AG04450 (cell line): ENCODE measurements at regions not wholly inside any gene's neighbourhood (a gene's known extent, or its start where the extent isn't known, plus 50 kb on each side); places are given as distances from the start of the nearest gene placed in this dataset.

Experiments used
- CTCF ChIA-PET: fragments of 300-600, 350-600 bp; formaldehyde crosslinking; extraction: SDS; loops from one replicate; lab custom pipeline; 2022; ENCODE audit warnings: antibody characterized with exemption, inconsistent platforms; lab: Charles Lee
- POLR2A ChIA-PET: fragments of 350-600 bp; formaldehyde crosslinking; extraction: SDS; loops from one replicate; lab custom pipeline; 2021; ENCODE audit warnings: antibody characterized with exemption, inconsistent platforms; lab: Yijun Ruan, JAX
- DNase-seq: peaks from one replicate; pipeline ENCODE4 v3.0.0-alpha.2; 2011; ENCODE audit warnings: low read depth, low spot score
- H3K27ac ChIP-seq: one replicate; pipeline ENCODE4 v1.5.1; 2012; ENCODE audit warnings: low read depth, low read length, control low read depth
- H3K27me3 ChIP-seq: one replicate; pipeline ENCODE4 v1.6.0; 2012; ENCODE audit warnings: low read length; ENCODE audit not compliant: control insufficient read depth, insufficient read depth
- H3K4me3 ChIP-seq: 2 replicates; pipeline ENCODE4 v1.5.1; 2011; ENCODE audit warnings: mild to moderate bottlenecking, low read depth, low read length, control low read depth
- H3K9me3 ChIP-seq: 2 replicates; pipeline ENCODE4 v1.5.1; 2012; ENCODE audit warnings: low read length; ENCODE audit not compliant: control insufficient read depth, insufficient read depth
- CTCF ChIP-seq: IDR thresholded peaks from 2 replicates; pipeline ENCODE4 v1.5.1; 2011; ENCODE audit warnings: low read depth, low read length, control low read depth, inconsistent platforms

DNA sequence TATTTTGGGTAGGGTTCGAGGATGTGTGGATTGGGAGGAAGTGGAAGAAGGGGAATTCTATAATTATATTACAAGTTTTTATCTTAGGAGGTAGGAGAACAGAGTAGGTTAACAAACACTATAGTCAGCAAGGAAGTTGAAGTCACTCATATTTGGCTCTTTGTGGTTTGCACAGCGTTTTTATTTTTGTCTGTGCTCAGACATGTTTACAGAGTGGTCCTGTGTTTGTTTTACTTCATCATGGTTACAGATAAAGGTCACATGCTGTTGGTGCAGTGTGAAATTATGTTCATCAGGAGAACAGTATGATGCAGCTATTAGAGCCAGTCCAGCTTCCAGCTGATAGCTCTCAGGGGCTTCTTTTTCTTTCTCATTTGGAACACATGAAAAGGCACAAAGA is 299.9 kb upstream of the SFRP2 start:
- TF ChIP-seq CTCF: no peak
- ChIA-PET CTCF (no interaction called here), POLR2A (no interaction called here)
- no peak for DNase-seq
- Histone ChIP-seq H3K27me3 (no peaks in the 10 kb centered on the region), H3K9me3 (peaks cover 6% of the 10 kb centered on the region; the same call in 1 of the 2 replicates), H3K4me3 (no peak overlapping the region), H3K27ac (no peak overlapping the region)

DNA sequence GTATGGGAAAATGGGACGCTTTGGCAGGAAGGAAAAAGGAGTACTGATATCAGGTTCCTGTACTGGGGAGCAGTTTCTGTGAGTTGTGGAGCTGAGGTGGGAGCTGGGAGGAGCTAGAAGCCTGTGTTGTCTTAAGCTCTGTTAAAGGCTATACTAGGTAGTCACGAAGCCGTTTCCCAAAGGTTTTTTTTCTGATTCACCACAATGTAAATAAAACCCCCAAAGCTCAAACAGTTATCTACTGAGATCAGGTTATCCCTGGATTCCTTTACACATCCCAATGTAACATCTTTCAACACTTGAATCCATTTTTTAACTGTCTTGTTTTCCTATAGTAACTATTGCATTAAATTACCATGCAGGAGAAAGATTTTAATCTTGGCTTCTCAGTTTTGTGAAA is 297.4 kb upstream of the SFRP2 start:
- POLR2A ChIA-PET: no interaction called here
- Histone ChIP-seq H3K4me3 (no peak overlapping the region), H3K9me3 (peaks cover 6% of the 10 kb centered on the region; the same call in 1 of the 2 replicates), H3K27ac (no peak overlapping the region), H3K27me3 (no peaks in the 10 kb centered on the region)
- DNase-seq: no peak
- CTCF ChIA-PET: no interaction called here
- TF ChIP-seq CTCF: no peak

GRCh38 chr4:154084864-154085263 is 296.0 kb upstream of the SFRP2 start:
- ChIA-PET POLR2A (no interaction called here), CTCF (no interaction called here)
- Histone ChIP-seq H3K27ac (no peak overlapping the region), H3K4me3 (no peak overlapping the region), H3K27me3 (no peaks in the 10 kb centered on the region), H3K9me3 (peaks cover 10% of the 10 kb centered on the region; the same call in 1 of the 2 replicates)
- DNase-seq: no peak
- no peak for TF ChIP-seq CTCF

- no peak for DNase-seq
- ChIA-PET POLR2A (no interaction called here), CTCF (no interaction called here)
- TF ChIP-seq CTCF: no peak
- no peaks in the 10 kb centered on the region for H3K27me3 ChIP-seq
- no peak overlapping the region for H3K27ac ChIP-seq
- peaks cover 17% of the 10 kb centered on the region; the same call in 1 of the 2 replicates for H3K9me3 ChIP-seq
- H3K4me3 ChIP-seq: no peak overlapping the region
Observed at GRCh38 chr4:154082760-154083535, 294.1 kb upstream of the SFRP2 start.

DNA sequence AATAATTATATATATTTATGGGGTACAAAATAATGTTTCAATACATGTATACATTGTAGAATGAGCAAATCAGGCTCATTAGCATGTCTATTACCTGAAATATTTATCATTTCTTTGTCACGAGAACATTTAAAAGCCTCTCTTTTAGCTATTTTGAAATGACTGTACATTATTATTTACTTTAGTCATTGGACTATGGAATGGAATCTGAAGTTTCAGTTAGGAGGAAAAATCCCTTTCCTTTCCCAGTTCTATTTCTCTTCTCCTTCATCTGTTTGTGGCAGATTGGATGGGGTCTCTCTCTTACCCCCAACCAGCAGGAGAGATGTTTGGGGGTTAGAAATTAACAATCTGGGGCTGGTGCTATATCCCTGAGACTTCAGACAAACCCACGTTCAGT is 292.5 kb upstream of the SFRP2 start:
- Histone ChIP-seq H3K27ac (no peak overlapping the region), H3K27me3 (no peaks in the 10 kb centered on the region), H3K4me3 (no peak overlapping the region), H3K9me3 (peaks cover 18% of the 10 kb centered on the region; the same call in 1 of the 2 replicates)
- no peak for TF ChIP-seq CTCF
- POLR2A ChIA-PET: no interaction called here
- CTCF ChIA-PET: no interaction called here
- DNase-seq: no peak
